GM06990 (cell line): ENCODE measurements at regions not wholly inside any gene's neighbourhood (a gene's known extent, or its start where the extent isn't known, plus 50 kb on each side); places are given as distances from the start of the nearest gene placed in this dataset.

Experiments
- DNase-seq: peaks from one replicate; pipeline ENCODE4 v3.0.0-alpha.2; 2011; ENCODE audit not compliant: insufficient read length; ENCODE audit errors: extremely low read depth
- H3K27me3 ChIP-seq: replicated peaks from 2 replicates; pipeline ENCODE4 v1.6.0; 2011; ENCODE audit warnings: low read length; ENCODE audit not compliant: control insufficient read depth, insufficient read depth
- H3K36me3 ChIP-seq: 2 replicates; pipeline ENCODE4 v1.5.1; 2011; ENCODE audit warnings: low read length; ENCODE audit not compliant: control insufficient read depth, insufficient read depth
- H3K4me3 ChIP-seq: replicated peaks from 2 replicates; pipeline ENCODE4 v1.5.1; 2011; ENCODE audit warnings: low read depth, mild to moderate bottlenecking, control low read depth, low read length
- CTCF ChIP-seq: IDR thresholded peaks from 2 replicates; pipeline ENCODE4 v1.5.1; 2011; ENCODE audit warnings: low read length, control low read depth, mild to moderate bottlenecking, inconsistent platforms; ENCODE audit not compliant: insufficient read depth, poor library complexity, severe bottlenecking

- TF ChIP-seq CTCF, result no peak
- Histone ChIP-seq H3K4me3 (no peak overlapping the region), H3K27me3 (no peaks in the 10 kb centered on the region), H3K36me3 (no peaks in the 10 kb centered on the region)
- DNase-seq, result no peak
Measured at GRCh38 chr5:96066386-96066719, 104.7 kb upstream of the ELL2 start.

GRCh38 chr5:96065685-96066385 lies 104.2 kb upstream of the ELL2 start:
- no peak for DNase-seq
- Histone ChIP-seq H3K4me3 (no peak overlapping the region), H3K36me3 (no peaks in the 10 kb centered on the region), H3K27me3 (no peaks in the 10 kb centered on the region)
- TF ChIP-seq CTCF, result no peak

GRCh38 chr5:96064877-96065276 lies 103.2 kb upstream of the ELL2 start:
- no peak for TF ChIP-seq CTCF
- H3K4me3 ChIP-seq, result no peak overlapping the region
- DNase-seq, result no peak
- H3K36me3 ChIP-seq, result no peaks in the 10 kb centered on the region
- no peaks in the 10 kb centered on the region for H3K27me3 ChIP-seq

- no peaks in the 10 kb centered on the region for H3K36me3 ChIP-seq
- no peak for TF ChIP-seq CTCF
- no peak overlapping the region for H3K4me3 ChIP-seq
- H3K27me3 ChIP-seq, result no peaks in the 10 kb centered on the region
- no peak for DNase-seq
Measured at GRCh38 chr5:96062836-96063235, 101.2 kb upstream of the ELL2 start.

- DNase-seq, result no peak
- no peaks in the 10 kb centered on the region for H3K27me3 ChIP-seq
- no peaks in the 10 kb centered on the region for H3K36me3 ChIP-seq
- TF ChIP-seq CTCF, result no peak
- H3K4me3 ChIP-seq, result no peak overlapping the region
Measured at GRCh38 chr5:96058084-96058483, 96.4 kb upstream of the ELL2 start.
